A673 (cell line): ENCODE measurements at regions not wholly inside any gene's neighbourhood (a gene's known extent, or its start where the extent isn't known, plus 50 kb on each side); places are given as distances from the start of the nearest gene placed in this dataset.

Source experiments
- EZH2 ChIP-seq: fragments of 200-600 bp; sonication (generic); IDR thresholded peaks from 2 replicates; pipeline ENCODE4 v1.6.1; 2017; ENCODE audit warnings: borderline replicate concordance, low read depth, mild to moderate bottlenecking, mixed read lengths, antibody characterized with exemption, low read length; ENCODE audit not compliant: poor library complexity, severe bottlenecking
- TF ChIP-seq, protein P1 (sequence below): fragments of 300-800, 200-600 bp; sonication (generic); conservative IDR thresholded peaks from 2 replicates; pipeline ENCODE4 v1.5.1; 2017; ENCODE audit warnings: low read depth, mild to moderate bottlenecking, antibody characterized with exemption, low read length, moderate library complexity, mixed read lengths

DNA sequence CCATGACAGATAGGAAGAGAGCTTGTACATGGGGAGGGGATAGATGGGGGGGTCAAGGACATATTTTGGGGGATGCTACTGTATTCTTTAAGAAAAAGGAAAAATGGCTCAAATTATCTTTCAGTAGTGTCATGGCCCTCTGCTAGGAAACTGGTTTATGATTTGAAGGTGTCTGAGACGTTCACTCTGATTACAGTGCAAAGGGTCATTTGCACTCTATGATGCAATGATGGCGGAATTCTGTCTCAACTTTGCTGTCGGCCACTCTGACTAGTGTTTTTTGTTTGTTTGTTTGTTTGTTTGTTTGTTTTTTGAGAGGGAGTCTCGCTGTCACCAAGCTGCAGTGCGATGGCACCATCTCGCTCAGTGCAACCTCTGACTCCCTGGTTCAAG lies 180.0 kb downstream of the SOX4 start:
- TF ChIP-seq, protein P1, sequence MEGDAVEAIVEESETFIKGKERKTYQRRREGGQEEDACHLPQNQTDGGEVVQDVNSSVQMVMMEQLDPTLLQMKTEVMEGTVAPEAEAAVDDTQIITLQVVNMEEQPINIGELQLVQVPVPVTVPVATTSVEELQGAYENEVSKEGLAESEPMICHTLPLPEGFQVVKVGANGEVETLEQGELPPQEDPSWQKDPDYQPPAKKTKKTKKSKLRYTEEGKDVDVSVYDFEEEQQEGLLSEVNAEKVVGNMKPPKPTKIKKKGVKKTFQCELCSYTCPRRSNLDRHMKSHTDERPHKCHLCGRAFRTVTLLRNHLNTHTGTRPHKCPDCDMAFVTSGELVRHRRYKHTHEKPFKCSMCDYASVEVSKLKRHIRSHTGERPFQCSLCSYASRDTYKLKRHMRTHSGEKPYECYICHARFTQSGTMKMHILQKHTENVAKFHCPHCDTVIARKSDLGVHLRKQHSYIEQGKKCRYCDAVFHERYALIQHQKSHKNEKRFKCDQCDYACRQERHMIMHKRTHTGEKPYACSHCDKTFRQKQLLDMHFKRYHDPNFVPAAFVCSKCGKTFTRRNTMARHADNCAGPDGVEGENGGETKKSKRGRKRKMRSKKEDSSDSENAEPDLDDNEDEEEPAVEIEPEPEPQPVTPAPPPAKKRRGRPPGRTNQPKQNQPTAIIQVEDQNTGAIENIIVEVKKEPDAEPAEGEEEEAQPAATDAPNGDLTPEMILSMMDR: no peak
- no peak for TF ChIP-seq EZH2
